ENCODE measurements at regions not wholly inside any gene's neighbourhood (a gene's known extent, or its start where the extent isn't known, plus 50 kb on each side); places are given as distances from the start of the nearest gene placed in this dataset.

DNA sequence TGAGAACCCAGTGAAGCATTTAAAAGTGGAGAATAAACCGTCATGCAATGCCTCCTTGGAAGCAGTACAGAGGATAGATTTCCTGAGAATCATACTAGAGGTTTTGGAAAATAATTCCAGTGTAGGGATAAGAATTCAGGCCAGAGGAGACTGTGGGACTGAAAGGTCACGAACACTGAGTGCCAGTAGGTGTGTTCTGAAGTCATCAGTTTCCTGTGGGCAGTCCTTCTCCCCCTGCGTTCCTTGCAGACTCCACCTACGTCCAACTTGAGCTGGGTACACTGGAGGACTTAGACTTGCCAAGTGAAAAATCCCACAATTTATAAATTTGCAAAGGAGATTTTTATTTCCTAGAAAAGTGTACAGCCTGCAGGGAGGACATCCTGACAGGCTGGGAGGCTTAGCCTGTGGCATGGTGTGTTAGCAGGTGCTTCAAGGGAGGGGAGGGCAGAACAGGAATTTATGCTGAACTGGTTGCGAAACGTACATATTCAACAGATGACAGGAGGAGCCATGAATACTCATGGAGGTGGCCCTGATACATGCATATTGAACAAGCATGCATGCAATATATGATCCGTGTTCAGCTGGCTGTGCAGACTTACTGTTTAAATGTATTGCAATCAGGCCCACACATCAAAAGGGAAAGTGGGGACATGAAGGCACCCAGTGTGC is 72.9 kb upstream of the POM121L12 start:
- ChIA-PET POLR2A (no interaction called here), CTCF (no interaction called here)
- Histone ChIP-seq H3K4me1 (ENCODE audit: control insufficient read depth, insufficient read depth, low read length) (no peaks in the 10 kb centered on the region), H3K9me3 (ENCODE audit: control insufficient read depth, insufficient read depth, low read depth, low read length) (no peaks in the 10 kb centered on the region), H3K4me3 (ENCODE audit: low read depth, low read length) (no peak overlapping the region), H3K36me3 (ENCODE audit: control insufficient read depth in 2 of 2, insufficient read depth in 1 of 2, low read length in 2 of 2) (no peaks in the 10 kb centered on the region), H3K27ac (ENCODE audit: extremely low read depth, low read depth, low read length) (no peak overlapping the region)
- no peak for TF ChIP-seq ZNF221 (tag by site-specific recombination; IDR thresholded peaks at IDR 0.05; ENCODE audit: borderline replicate concordance)
- TF ChIP-seq, protein P1, sequence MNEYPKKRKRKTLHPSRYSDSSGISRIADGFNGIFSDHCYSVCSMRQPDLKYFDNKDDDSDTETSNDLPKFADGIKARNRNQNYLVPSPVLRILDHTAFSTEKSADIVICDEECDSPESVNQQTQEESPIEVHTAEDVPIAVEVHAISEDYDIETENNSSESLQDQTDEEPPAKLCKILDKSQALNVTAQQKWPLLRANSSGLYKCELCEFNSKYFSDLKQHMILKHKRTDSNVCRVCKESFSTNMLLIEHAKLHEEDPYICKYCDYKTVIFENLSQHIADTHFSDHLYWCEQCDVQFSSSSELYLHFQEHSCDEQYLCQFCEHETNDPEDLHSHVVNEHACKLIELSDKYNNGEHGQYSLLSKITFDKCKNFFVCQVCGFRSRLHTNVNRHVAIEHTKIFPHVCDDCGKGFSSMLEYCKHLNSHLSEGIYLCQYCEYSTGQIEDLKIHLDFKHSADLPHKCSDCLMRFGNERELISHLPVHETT (tag by site-specific recombination; IDR thresholded peaks at IDR 0.05): no peak
- no peak for TF ChIP-seq ZNF248 (tag by site-specific recombination; IDR thresholded peaks at IDR 0.05)
- no peak for TF ChIP-seq ZNF626 (tag by site-specific recombination; IDR thresholded peaks at IDR 0.05)

DNA sequence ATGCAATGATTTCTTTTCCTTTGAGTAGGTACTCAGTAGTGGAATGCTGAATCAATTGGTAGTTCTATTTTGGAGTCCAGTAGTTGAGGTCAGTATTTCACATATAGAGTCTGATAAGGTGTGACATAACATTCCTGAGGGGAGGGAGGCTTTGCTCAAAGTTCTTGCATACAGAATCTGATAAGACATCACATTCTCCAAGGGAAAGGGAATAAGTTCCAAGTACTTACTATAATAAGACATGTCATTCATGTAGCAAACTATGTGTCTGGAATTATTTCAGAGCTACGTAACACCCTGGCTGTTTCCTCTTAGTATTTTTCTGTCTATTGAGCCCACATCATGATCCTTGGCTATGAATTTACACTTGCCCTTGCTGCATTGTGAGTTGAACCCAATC is 74.3 kb upstream of the POM121L12 start:
- ChIA-PET POLR2A (no interaction called here), CTCF (no interaction called here)
- no peak for TF ChIP-seq HOXD13 (CRISPR knock-in tag; IDR thresholded peaks at IDR 0.05; ENCODE audit: borderline replicate concordance)
- TF ChIP-seq, protein P2, sequence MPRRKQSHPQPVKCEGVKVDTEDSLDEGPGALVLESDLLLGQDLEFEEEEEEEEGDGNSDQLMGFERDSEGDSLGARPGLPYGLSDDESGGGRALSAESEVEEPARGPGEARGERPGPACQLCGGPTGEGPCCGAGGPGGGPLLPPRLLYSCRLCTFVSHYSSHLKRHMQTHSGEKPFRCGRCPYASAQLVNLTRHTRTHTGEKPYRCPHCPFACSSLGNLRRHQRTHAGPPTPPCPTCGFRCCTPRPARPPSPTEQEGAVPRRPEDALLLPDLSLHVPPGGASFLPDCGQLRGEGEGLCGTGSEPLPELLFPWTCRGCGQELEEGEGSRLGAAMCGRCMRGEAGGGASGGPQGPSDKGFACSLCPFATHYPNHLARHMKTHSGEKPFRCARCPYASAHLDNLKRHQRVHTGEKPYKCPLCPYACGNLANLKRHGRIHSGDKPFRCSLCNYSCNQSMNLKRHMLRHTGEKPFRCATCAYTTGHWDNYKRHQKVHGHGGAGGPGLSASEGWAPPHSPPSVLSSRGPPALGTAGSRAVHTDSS (tag by site-specific recombination; IDR thresholded peaks at IDR 0.05): no peak
- TF ChIP-seq ZNF707 (tag by site-specific recombination; IDR thresholded peaks at IDR 0.05): no peak
- TF ChIP-seq, protein P3, sequence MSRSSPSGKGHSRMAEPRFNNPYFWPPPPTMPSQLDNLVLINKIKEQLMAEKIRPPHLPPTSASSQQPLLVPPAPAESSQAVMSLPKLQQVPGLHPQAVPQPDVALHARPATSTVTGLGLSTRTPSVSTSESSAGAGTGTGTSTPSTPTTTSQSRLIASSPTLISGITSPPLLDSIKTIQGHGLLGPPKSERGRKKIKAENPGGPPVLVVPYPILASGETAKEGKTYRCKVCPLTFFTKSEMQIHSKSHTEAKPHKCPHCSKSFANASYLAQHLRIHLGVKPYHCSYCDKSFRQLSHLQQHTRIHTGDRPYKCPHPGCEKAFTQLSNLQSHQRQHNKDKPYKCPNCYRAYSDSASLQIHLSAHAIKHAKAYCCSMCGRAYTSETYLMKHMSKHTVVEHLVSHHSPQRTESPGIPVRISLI (tag by site-specific recombination; IDR thresholded peaks at IDR 0.05): no peak
- no peak for TF ChIP-seq GLIS2 (tag by site-specific recombination; IDR thresholded peaks at IDR 0.05)
- TF ChIP-seq ZNF133 (tag by site-specific recombination; IDR thresholded peaks at IDR 0.05): no peak
- no peak for TF ChIP-seq ZNF791 (tag by site-specific recombination; IDR thresholded peaks at IDR 0.05)
- no peak for TF ChIP-seq WT1 (tag by site-specific recombination; IDR thresholded peaks at IDR 0.05)
- no peak for TF ChIP-seq GLIS1 (tag by site-specific recombination; IDR thresholded peaks at IDR 0.05)
- TF ChIP-seq ZNF404 (tag by site-specific recombination; IDR thresholded peaks at IDR 0.05): no peak
- no peak for TF ChIP-seq ZNF324 (tag by site-specific recombination; IDR thresholded peaks at IDR 0.05)
- no peak overlapping the region for H3K27ac ChIP-seq (ENCODE audit: extremely low read depth, low read depth, low read length)
- H3K4me1 ChIP-seq (ENCODE audit: control insufficient read depth, insufficient read depth, low read length): no peaks in the 10 kb centered on the region
- no peaks in the 10 kb centered on the region for H3K9me3 ChIP-seq (ENCODE audit: control insufficient read depth, insufficient read depth, low read depth, low read length)
- no peak overlapping the region for H3K4me3 ChIP-seq (ENCODE audit: low read depth, low read length)
- no peaks in the 10 kb centered on the region for H3K36me3 ChIP-seq (ENCODE audit: control insufficient read depth in 2 of 2, insufficient read depth in 1 of 2, low read length in 2 of 2)

DNA sequence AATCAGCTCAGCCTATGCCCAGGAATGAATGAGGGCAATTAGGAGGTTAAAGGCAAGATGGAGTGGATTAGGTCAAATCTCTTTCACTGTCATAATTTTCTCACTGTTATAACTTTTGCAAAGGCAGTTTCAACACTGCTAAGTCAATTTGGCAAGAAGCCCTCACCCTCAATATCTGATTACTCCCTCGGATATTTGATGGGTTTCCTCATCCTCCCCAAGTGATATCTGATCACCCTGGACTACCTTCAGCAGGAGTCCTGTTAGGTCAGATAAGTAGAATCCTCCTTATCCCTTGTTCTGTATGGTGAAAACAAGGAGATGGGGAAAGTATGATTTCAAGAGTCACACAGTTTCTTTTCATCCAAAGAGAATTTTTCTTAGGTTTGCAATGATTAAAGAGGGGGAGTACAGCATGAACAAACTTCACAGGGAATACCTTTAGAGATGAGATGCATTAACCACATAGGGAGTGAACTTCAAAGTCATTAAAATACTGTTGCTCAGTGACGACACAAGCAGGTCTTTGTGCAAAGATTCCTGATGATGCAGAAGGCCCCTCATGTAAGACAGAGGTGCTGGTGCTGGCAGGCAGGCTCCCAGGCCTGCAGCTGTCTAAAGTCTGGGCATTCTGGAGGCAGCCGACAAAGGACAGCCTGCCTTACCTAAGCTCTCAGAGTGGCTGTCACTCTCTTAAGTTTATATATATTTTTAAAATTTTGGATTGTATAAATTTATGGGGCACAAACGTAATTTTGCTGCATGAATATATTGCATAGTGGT is 75.4 kb upstream of the POM121L12 start:
- Histone ChIP-seq H3K4me3 (ENCODE audit: low read depth, low read length) (no peak overlapping the region), H3K27ac (ENCODE audit: extremely low read depth, low read depth, low read length) (no peak overlapping the region), H3K4me1 (ENCODE audit: control insufficient read depth, insufficient read depth, low read length) (no peaks in the 10 kb centered on the region), H3K36me3 (ENCODE audit: control insufficient read depth in 2 of 2, insufficient read depth in 1 of 2, low read length in 2 of 2) (no peaks in the 10 kb centered on the region), H3K9me3 (ENCODE audit: control insufficient read depth, insufficient read depth, low read depth, low read length) (no peaks in the 10 kb centered on the region)
- ChIA-PET POLR2A (no interaction called here), CTCF (no interaction called here)
- TF ChIP-seq ZNF121 (tag by site-specific recombination; IDR thresholded peaks at IDR 0.05): no peak
- TF ChIP-seq, protein P4, sequence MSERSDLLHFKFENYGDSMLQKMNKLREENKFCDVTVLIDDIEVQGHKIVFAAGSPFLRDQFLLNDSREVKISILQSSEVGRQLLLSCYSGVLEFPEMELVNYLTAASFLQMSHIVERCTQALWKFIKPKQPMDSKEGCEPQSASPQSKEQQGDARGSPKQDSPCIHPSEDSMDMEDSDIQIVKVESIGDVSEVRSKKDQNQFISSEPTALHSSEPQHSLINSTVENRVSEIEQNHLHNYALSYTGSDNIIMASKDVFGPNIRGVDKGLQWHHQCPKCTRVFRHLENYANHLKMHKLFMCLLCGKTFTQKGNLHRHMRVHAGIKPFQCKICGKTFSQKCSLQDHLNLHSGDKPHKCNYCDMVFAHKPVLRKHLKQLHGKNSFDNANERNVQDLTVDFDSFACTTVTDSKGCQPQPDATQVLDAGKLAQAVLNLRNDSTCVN (tag by site-specific recombination; optimal IDR thresholded peaks at IDR 0.05): no peak
- TF ChIP-seq ZNF529 (tag by site-specific recombination; IDR thresholded peaks at IDR 0.05; ENCODE audit: insufficient replicate concordance): no peak
- TF ChIP-seq ZNF274 (IDR thresholded peaks at IDR 0.05; ENCODE audit: low read length): no peak
- TF ChIP-seq ZNF274 (tag by site-specific recombination; IDR thresholded peaks at IDR 0.05; ENCODE audit: borderline replicate concordance): no peak
- no peak for TF ChIP-seq ZNF266 (tag by site-specific recombination; IDR thresholded peaks at IDR 0.05; ENCODE audit: low read depth)
- TF ChIP-seq, protein P5, sequence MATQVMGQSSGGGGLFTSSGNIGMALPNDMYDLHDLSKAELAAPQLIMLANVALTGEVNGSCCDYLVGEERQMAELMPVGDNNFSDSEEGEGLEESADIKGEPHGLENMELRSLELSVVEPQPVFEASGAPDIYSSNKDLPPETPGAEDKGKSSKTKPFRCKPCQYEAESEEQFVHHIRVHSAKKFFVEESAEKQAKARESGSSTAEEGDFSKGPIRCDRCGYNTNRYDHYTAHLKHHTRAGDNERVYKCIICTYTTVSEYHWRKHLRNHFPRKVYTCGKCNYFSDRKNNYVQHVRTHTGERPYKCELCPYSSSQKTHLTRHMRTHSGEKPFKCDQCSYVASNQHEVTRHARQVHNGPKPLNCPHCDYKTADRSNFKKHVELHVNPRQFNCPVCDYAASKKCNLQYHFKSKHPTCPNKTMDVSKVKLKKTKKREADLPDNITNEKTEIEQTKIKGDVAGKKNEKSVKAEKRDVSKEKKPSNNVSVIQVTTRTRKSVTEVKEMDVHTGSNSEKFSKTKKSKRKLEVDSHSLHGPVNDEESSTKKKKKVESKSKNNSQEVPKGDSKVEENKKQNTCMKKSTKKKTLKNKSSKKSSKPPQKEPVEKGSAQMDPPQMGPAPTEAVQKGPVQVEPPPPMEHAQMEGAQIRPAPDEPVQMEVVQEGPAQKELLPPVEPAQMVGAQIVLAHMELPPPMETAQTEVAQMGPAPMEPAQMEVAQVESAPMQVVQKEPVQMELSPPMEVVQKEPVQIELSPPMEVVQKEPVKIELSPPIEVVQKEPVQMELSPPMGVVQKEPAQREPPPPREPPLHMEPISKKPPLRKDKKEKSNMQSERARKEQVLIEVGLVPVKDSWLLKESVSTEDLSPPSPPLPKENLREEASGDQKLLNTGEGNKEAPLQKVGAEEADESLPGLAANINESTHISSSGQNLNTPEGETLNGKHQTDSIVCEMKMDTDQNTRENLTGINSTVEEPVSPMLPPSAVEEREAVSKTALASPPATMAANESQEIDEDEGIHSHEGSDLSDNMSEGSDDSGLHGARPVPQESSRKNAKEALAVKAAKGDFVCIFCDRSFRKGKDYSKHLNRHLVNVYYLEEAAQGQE (tag by site-specific recombination; IDR thresholded peaks at IDR 0.05): no peak

Measured in HEK293 (cell line).